GM18858 (cell line): ENCODE measurements at regions not wholly inside any gene's neighbourhood (a gene's known extent, or its start where the extent isn't known, plus 50 kb on each side); places are given as distances from the start of the nearest gene placed in this dataset.

Experiments
- ATAC-seq: cut with Tn5 transposase; IDR thresholded peaks from one replicate; pipeline ENCODE4 v1.9.1; 2021; ENCODE audit not compliant: unreplicated experiment

DNA sequence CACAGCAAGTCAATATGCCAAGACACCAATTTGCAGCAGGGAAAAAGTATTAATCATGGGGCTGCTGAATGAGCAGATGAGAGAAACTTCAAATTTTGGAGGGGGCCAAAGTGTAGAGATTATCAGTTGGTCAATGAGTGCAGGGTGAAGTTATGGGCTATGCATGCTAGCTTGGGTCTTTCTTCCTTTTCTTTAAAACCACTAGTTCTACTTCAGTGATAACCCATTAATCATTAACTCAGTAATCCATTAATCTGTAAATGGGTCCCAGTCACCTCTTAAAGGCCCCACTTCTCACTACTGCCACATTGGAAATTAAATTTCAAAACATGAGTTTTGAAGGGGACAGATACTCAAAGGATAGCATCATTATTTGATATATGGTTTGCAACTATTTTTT, 688.6 kb upstream of the ADGRL4 start:
- ATAC-seq = peak; percentile 91

DNA sequence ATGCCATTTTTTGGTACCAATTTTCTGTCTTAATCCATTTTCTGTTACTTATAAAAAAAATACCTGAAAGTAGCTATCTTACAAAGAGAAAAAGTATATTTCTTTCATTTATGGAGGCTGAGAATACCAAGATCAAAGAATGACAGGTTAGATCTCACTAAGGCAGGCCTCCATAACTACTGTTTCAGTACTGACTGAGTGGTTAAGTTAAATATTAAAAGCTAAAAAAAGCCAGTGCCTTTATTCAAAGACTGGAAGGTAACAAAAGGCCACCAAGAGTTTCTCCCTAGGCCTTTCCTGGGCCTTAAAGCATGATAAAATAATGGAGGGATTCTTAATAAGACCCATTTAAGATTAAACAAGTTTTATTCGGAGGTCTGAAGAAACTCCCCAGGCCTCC, 687.7 kb upstream of the ADGRL4 start:
- peak; percentile 40 for ATAC-seq

DNA sequence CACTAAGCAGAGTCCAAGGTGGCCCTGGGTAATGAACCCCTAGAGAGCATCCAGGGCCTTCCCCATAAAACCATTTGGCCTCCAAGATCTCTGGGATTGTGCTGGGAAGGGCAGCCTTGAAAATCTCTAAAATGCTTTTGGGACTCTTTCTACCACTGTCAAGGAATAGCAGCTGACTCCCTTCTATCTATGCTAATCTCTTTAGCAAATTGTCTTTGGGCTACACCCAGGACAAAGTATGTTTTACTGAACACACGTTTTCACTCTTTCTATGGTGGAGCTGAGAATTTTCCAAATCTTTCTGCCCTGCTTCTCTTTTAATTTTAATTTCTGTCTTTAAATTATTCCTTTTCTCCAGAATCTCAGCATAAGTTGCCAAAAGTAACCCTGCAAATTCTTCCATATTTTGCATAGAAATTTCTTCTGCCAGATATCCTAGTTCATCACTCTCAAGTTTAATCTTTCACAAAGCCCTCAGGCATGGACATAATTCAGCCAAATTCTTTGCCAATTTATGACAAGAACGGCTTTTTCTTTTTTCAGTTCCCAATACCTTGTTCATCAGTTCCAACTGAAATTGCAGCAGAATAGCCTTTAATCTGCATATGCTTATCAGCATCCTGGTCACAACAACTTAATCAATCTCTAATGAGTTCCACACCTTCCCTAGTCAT, 687.0 kb upstream of the ADGRL4 start:
- ATAC-seq = no peak

DNA sequence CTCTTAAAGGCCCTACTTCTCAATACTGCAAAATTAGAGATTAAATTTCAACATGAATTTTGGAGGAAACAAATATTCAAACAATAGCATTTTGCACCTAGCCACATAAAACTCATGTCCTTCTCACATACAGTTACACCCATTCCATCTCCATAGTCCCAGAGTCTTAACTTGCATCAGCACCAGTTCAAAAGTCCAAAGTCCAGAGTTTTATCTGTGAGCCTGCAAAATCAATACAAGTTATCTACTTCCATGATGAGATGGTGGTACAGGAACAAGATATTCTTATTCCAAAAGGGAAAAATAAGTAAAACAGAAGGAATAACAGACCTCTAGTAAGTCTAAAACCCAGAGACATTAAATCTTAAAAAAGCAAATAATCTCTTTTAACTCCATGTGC, 686.0 kb upstream of the ADGRL4 start:
- ATAC-seq = no peak

DNA sequence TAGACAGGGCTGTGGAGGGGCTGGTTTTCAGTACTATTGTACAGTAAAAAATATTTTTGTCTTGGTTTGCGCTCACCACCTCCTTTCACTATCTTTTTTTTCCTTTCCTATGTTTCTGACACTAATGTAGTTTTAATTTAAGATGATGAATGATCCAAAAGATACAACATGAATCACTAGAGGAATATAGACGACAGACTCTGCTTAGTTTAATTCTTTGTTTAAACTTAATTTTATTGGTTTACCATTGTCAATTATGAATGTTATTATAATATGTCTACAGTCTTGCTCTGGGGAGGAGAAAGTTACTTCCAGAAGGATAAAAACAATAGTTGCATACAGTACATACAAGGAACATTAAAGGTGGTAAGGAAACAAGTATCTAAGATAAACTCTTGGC, 682.4 kb upstream of the ADGRL4 start:
- no peak for ATAC-seq

DNA sequence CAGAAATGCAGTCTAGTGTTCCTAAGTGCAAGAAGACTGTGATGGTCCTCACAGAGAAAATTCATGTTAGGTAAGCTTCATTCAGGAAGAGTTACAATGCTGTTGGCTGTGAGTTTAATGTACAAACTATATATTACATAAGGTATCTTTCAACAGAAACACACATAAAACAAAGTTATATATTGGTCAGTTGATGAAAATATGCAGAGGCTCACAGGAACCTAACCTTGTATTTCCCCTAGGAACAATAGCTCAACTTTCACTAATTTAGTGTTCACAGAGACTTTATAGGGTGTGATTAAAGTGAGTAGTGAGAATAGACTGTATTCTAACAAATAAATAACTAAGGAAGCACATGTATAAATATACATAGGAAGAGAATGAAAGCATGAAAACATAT, 676.9 kb upstream of the ADGRL4 start:
- ATAC-seq = no peak

DNA sequence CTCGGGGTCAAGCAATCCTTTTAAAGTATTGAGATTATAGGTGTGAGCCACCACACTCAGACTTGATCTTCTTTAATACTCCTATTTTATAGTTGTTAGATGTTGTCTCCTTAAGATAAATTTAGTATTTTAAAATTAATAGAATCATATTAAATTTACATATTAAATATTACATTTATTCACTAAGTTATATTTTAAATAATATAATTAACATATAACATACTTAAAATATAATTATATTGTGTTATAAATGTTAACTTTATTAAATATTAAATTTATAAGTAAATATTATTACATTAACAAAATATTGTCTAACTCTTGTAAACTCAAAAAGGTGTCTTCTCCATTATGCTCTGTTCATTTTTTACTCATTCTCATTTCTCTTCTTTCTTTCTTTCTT, 675.9 kb upstream of the ADGRL4 start:
- no peak for ATAC-seq

DNA sequence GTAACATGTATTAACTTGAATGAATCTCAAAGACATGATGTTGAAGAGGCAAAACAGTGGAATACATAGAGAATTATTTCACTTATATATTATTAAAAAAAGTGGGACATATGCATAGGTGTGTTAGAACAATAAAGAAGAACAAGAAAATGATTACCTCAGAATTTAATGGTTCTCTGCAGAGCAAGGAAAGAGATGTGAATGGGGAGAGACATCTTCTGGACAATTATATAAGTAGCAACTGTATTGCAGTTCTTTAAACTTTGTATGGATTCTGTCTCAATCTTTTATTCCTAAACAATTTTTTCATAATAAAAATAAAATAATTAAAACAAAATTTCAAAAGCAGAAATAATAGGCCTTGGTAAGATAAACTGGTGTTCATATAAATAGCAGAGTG, 674.9 kb upstream of the ADGRL4 start:
- ATAC-seq = no peak

DNA sequence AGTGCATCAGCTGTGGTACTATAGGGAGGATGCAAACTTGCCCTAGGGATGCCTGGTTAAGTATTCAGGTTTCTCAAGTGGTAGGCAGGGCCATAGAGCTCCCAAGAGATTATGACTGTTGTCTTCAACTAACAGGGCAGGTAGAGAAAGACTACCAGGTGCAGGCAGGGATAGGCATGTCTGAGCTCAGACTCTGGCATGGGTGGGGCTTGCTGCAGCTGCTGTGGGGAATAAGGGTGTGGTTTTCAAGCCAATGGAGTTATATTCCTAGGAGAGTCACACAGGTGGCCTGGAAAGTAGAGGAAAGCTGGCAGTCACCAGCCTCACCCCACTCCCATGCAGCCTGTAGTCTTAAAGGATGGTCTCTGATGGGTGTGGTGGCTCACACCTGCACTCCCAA, 673.4 kb upstream of the ADGRL4 start:
- ATAC-seq = no peak

DNA sequence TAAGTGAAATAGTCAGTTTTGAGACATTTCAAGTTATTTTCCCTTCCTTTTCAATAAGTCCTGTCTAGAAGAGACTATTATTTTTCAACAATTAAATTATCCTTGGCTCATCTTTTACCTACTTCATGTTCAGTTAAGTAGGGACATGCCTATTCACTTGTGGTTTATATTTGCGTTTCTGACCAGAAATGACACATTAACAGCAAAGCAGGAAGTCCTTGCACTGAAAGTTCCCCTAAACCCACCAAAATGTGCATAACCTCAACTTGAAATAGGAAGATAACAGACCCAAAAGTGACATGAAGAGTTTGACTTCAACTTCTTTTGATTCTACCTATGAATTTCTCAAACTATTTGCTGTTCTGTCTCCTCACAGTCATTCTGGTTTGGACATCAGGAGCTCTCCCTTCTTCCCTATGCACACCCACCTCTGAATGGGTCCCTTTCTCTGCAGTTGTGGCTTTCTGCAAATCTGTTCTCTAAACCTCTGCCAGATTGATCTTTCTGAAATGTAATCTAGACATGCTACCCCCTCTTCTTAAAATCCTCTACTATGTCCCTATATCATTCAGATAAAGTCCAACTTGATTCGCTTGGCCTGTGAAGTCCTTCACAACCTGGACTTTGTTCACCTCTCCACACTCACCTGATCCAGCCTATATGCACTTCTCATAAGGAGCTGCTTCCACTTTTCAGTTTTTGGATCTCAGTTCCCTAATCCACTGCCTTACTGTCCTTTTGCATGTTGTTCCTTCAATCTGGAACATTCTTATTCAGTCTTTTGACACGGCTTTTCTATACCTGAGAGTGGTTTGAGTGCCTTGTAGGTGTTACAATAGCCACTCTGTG, 661.5 kb upstream of the ADGRL4 start:
- ATAC-seq = peak; percentile 83

DNA sequence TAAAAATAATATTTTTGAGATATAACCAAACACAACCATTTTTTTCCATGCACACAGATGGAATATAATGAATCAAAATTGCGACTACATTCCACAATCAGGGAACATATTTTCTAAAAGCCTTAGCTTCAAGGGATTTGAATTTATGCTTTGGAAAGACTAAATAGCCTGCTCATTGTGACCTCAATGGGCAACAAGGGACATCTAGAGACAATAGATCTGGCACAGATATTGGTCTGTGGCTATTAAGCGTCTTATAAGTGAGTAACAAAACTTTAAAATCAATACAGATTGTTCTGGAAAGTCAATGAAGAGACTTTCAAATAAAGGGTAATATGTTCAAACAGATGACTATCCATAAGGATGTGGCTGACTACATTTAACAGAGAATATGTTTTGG, 660.6 kb upstream of the ADGRL4 start:
- no peak for ATAC-seq

DNA sequence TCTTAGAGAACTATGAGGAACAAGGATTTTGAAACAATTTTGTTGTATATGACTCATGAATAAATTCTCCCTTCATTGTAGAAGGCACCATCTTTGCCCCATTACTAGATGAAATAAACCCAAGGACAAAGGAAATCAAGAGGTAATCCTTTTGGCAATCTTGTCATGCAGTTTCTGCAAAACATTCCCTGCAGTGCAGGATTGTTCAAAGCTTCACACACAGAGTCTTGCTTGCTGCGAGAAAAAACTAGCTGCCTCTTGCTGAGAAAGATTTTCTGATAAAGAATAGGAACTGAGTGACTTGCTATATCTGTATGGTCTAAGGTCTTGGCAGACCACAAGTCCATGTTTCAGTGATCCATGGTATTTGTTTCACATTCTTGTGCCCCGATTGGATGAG, 657.4 kb upstream of the ADGRL4 start:
- ATAC-seq = no peak

DNA sequence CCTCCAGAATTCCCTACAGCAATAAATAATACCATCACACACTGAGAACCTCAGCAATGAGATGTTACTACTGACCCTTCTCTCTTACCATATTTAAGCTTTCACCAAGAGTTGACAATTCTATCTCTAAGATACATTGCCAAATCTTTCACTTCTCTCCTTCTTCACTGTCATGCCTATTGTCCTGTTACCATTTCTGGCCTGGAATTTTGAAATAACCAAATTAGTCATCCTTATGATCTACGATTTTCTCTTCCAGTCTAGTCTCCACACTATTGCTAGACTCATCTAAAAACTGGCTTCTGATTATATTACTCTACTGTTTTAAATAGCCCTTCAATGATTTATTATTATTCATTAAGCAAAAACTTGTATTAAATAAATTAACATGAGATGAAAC, 656.1 kb upstream of the ADGRL4 start:
- ATAC-seq = no peak

DNA sequence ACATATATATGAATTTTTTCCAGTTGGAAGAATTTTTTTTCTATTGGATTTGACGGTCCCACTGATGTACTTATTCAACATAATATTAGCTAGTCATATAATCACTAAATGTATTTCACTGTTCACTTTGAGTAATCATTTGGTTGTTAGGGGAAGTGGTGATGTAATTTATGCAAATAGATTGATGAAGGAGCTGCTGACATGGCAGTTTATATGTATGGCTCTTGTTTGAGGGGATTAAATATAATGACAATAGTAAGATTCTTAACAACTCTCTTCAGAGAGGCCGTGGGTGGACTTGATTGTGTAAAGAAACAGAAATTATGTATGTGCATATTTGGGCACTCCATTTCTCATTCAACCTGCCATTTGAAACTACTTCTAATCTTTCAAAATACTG, 653.6 kb upstream of the ADGRL4 start:
- ATAC-seq = no peak

DNA sequence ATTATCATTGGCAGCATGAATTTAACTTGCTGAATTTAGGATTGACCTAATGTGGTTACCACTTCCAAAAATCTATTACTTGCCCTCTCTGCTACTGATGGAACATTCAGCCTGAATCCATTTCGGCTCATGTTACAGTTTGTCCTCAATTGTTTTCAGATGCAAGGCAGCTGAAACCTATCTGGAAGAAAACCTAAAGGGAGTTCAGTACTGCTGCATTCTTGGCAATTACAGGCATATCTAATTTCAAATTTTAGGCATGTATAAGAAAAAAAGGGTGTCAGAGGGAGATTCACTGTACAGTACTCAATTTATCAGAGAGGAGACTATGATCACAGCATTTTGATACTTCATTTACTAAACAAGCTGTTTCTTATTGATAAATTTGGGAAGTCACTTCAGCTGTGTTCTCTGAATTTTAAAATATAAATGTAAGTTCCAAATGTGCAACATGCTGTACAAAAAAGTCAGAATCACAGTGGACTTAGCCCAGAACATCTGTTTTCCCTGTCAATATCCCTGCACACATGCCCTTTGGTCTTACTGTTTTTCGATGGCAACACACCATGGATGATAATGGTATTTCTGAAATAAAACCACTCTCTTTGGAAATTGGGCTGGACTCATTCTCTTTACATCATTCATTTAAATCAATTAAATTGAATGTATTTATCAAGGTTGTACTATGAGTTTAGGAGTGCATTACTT, 651.6 kb upstream of the ADGRL4 start:
- ATAC-seq = no peak

DNA sequence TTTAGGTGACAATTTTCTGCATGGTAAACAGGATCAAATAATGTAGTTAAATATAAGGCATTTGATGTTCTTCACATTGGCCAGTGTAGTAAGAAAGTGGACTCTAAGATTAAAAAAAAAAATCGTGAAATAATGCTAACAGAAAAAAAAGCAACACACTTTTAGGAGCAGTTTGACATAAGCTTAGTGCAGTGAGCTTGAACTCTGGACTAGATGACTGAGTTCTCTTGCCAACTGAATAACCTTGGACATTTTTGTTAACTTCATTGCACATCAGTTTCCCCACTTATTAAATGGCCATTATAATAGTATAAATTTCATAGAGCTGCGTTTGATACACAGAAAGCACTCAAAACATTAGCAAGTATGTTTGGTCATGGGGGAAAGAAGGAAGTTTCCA, 649.3 kb upstream of the ADGRL4 start:
- no peak for ATAC-seq

DNA sequence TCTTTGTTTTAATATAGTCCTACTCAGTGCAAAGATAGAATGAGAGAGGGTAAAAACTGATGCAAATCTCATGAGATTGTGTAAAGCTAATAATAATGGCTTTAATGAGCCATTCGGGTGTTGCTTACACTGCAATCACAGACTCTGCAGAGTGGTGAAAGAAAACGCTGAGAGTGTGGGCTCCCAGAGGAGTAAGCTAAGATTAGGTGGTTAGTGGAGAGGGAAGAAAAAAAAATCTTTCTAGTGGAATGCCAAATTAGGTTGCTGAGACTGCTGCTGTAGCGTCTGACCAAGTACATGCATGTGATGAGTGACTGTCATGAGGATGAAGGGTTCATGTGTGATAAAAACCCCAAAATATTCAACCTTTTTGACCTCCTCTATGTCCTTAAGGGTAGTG, 645.9 kb upstream of the ADGRL4 start:
- ATAC-seq = no peak

DNA sequence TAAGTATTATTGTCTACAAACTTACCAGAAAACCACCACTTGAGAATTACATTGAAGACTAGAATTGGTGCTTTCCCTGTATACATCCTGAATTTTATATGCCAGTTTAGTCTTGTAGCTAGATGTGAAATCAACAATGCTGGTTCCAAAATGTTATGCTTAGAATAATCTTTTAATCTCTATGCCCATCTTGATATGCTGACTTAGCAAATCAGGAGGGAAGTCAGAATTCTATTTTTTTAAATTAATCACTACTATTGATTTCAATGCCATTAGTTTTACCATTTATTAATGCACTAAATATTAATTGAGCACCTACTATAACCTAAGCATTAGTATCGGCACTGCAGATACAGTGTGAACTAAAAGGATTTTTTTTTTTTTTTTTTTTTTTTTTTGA, 641.6 kb upstream of the ADGRL4 start:
- no peak for ATAC-seq

DNA sequence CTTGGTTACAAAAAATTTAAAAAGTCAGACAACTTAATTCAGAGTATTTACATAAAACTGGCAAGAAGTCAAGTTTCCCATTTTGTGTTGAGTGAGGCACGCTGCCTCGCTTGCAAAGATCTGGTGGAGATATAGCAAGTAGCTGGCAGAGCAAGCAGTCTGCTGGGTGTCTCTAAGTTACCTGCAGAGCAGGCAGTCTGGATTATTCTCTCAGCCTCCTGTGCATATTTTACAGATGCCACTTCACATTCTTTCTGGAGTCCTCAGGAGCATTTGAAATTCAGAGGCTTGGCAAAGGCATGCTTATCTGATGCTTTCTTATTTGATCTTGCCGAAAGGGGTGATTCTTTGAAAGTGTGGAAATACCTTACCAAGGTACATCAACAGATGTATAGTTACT, 640.4 kb upstream of the ADGRL4 start:
- ATAC-seq = no peak

DNA sequence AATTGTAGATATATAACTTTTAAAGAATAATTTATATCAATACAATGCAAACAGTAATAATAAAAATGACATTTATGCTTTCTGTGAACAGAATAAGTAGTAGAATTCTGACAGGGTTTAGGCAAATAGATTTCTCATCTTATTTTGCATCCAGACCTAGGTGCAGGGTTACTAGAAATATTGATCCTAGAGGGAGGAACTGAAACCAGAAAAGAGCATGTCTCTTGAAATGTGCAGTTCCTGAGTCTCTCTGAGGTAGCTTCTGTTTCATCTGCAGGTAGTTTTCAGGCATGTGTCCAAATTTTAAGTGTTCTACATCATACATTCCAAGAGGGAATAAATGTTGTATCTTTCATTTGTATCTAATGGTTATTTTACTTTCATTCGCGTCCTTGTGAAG, 631.9 kb upstream of the ADGRL4 start:
- ATAC-seq = peak; percentile 96

DNA sequence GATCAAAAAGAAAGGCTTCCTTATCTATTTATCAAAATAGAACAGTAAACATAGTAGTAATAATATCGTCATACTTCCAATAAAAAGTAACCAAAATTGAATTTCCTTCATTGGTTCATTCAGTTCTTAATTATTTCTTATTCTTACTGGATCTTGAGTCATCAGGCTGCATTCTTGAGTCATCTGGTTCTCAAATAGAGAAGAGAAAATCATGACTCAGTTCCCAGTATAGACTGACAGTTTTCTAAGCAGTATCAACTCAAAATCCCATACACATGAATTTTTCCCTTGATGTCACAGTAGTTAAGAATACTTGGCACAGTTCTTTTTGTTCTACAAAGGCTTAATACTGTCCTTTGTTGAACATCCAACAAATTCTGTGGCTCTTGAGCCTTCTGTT, 626.9 kb upstream of the ADGRL4 start:
- ATAC-seq = no peak

DNA sequence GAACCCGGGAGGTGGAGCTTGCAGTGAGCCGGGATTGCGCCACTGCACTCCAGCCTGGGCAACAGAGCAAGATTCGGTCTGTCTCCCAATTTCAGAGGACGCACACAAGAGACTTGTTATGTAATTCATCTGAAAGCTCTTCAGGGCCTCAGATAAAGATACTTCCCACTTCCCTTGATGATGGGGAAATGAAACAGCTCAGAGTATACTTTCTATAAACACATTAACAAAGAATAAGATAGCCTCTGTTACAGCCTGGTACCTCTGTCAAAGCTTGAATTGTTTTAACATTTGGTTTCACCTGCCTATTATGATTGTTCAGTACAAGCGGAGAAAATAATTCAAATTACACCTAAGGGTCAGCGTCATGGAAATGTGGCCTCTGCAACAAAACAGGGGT, 622.9 kb upstream of the ADGRL4 start:
- ATAC-seq = no peak
